MM.1S (cell line): ENCODE measurements at regions not wholly inside any gene's neighbourhood (a gene's known extent, or its start where the extent isn't known, plus 50 kb on each side); places are given as distances from the start of the nearest gene placed in this dataset.

Experiments used
- DNase-seq: peaks from one replicate; pipeline ENCODE4 v3.0.0-alpha.2; 2015
- H2AFZ ChIP-seq: fragments of 300-600 bp; sonication (generic); 2 replicates; pipeline ENCODE4 v1.6.0; 2016; ENCODE audit warnings: antibody characterized with exemption, low read length
- H3F3A ChIP-seq: fragments of 300-600 bp; sonication (generic); 2 replicates; pipeline ENCODE4 v1.6.1; 2016; ENCODE audit warnings: mild to moderate bottlenecking, antibody characterized with exemption, low read length, moderate library complexity, mixed read lengths; ENCODE audit not compliant: insufficient read depth
- H3K27ac ChIP-seq: fragments of 300-600 bp; sonication (generic); 2 replicates; pipeline ENCODE4 v1.5.1; 2016; ENCODE audit warnings: mild to moderate bottlenecking, low read length
- H3K27me3 ChIP-seq: fragments of 300-600 bp; sonication (generic); replicated peaks from 2 replicates; pipeline ENCODE4 v1.6.0; 2016; ENCODE audit warnings: low read length; ENCODE audit not compliant: insufficient read depth
- H3K36me3 ChIP-seq: fragments of 300-600 bp; sonication (generic); replicated peaks from 2 replicates; pipeline ENCODE4 v1.6.1; 2016; ENCODE audit warnings: mild to moderate bottlenecking, low read length, mixed read lengths; ENCODE audit not compliant: insufficient read depth
- H3K4me1 ChIP-seq: fragments of 300-600 bp; sonication (generic); 2 replicates; pipeline ENCODE4 v1.6.1; 2016; ENCODE audit warnings: low read length, mixed read lengths
- H3K4me2 ChIP-seq: fragments of 300-600 bp; sonication (generic); 2 replicates; pipeline ENCODE4 v1.6.0; 2016; ENCODE audit warnings: low read depth, low read length
- H3K4me3 ChIP-seq: fragments of 300-600 bp; sonication (generic); 2 replicates; pipeline ENCODE4 v1.5.1; 2016; ENCODE audit warnings: low read length, mixed read lengths
- H3K79me2 ChIP-seq: fragments of 300-600 bp; sonication (generic); 2 replicates; pipeline ENCODE4 v1.6.1; 2016; ENCODE audit warnings: mixed run types, low read length, mixed read lengths
- H3K9ac ChIP-seq: fragments of 300-600 bp; sonication (generic); 2 replicates; pipeline ENCODE4 v1.6.1; 2016; ENCODE audit warnings: low read length, mixed read lengths
- H3K9me2 ChIP-seq: fragments of 300-600 bp; sonication (generic); replicated peaks from 2 replicates; pipeline ENCODE4 v1.6.1; 2016; ENCODE audit warnings: mild to moderate bottlenecking, low read length, mixed read lengths; ENCODE audit not compliant: insufficient read depth
- H3K9me3 ChIP-seq: fragments of 300-600 bp; sonication (generic); replicated peaks from 2 replicates; pipeline ENCODE4 v1.6.1; 2016; ENCODE audit warnings: mild to moderate bottlenecking, low read length, mixed read lengths; ENCODE audit not compliant: insufficient read depth
- H4K20me1 ChIP-seq: fragments of 300-600 bp; sonication (generic); 2 replicates; pipeline ENCODE4 v1.6.1; 2016; ENCODE audit warnings: mild to moderate bottlenecking, low read length, moderate library complexity, mixed read lengths; ENCODE audit not compliant: insufficient read depth
- EZH2 ChIP-seq: fragments of 300-600 bp; sonication (generic); optimal IDR thresholded peaks from 2 replicates; pipeline ENCODE3; 2017; ENCODE audit warnings: low read depth, mild to moderate bottlenecking, antibody characterized with exemption, low read length, mixed read lengths
- EZH2phosphoT487 ChIP-seq: fragments of 300-600 bp; sonication (generic); IDR thresholded peaks from 2 replicates; pipeline ENCODE4 v1.6.1; 2018; ENCODE audit warnings: antibody characterized with exemption, low read length
- TF ChIP-seq, protein P1 (sequence below): fragments of 300-600 bp; sonication (generic); IDR thresholded peaks from 2 replicates; pipeline ENCODE4 v1.5.1; 2016; ENCODE audit warnings: antibody characterized with exemption, low read length, mixed read lengths

DNA sequence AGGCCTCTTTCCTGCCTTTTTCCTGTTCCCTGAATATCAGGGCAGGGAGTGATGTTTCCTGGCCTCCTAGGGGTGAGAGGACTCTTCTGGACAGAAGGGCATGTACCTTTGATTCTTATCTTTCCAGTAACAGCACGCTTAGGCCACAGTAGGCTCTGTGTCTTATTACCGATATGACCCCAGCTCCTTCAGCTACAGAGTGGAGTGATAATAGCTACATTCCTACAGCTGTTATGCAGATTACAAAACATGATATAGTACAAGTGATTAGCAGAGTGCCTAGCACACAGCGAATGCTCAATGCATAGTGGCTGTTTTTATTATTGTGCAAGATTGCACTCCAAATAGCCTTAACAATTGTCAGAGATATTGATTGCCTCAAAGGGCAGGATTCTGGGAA, 574.2 kb downstream of the CCSER2 start:
- H3K27me3 ChIP-seq, result no peaks in the 10 kb centered on the region
- no peaks in the 10 kb centered on the region for H3F3A ChIP-seq
- no peak overlapping the region for H3K4me3 ChIP-seq
- no peak overlapping the region for H3K27ac ChIP-seq
- no peaks in the 10 kb centered on the region for H3K36me3 ChIP-seq
- no peak for TF ChIP-seq EZH2phosphoT487
- no peak for TF ChIP-seq EZH2
- TF ChIP-seq, protein P1, sequence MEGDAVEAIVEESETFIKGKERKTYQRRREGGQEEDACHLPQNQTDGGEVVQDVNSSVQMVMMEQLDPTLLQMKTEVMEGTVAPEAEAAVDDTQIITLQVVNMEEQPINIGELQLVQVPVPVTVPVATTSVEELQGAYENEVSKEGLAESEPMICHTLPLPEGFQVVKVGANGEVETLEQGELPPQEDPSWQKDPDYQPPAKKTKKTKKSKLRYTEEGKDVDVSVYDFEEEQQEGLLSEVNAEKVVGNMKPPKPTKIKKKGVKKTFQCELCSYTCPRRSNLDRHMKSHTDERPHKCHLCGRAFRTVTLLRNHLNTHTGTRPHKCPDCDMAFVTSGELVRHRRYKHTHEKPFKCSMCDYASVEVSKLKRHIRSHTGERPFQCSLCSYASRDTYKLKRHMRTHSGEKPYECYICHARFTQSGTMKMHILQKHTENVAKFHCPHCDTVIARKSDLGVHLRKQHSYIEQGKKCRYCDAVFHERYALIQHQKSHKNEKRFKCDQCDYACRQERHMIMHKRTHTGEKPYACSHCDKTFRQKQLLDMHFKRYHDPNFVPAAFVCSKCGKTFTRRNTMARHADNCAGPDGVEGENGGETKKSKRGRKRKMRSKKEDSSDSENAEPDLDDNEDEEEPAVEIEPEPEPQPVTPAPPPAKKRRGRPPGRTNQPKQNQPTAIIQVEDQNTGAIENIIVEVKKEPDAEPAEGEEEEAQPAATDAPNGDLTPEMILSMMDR, result no peak
- H3K79me2 ChIP-seq, result no peaks in the 10 kb centered on the region
- no peak overlapping the region for H2AFZ ChIP-seq
- H3K4me1 ChIP-seq, result no peaks in the 10 kb centered on the region
- H3K4me2 ChIP-seq, result no peak overlapping the region
- H3K9me2 ChIP-seq, result no peaks in the 10 kb centered on the region
- H3K9me3 ChIP-seq, result no peaks in the 10 kb centered on the region
- DNase-seq, result no peak
- no peaks in the 10 kb centered on the region for H4K20me1 ChIP-seq
- no peak overlapping the region for H3K9ac ChIP-seq

GRCh38 chr10:84903320-84903719, 574.9 kb downstream of the CCSER2 start:
- no peaks in the 10 kb centered on the region for H3K9me3 ChIP-seq
- H2AFZ ChIP-seq, result no peak overlapping the region
- peak; percentile 14 for DNase-seq
- TF ChIP-seq EZH2phosphoT487 (no peak), EZH2 (no peak)
- TF ChIP-seq, protein P1, result no peak
- no peak overlapping the region for H3K27ac ChIP-seq
- no peak overlapping the region for H3K4me3 ChIP-seq
- H3K79me2 ChIP-seq, result no peaks in the 10 kb centered on the region
- H3K4me2 ChIP-seq, result no peak overlapping the region
- H3K27me3 ChIP-seq, result no peaks in the 10 kb centered on the region
- H3K9me2 ChIP-seq, result no peaks in the 10 kb centered on the region
- no peaks in the 10 kb centered on the region for H3K4me1 ChIP-seq
- no peaks in the 10 kb centered on the region for H4K20me1 ChIP-seq
- no peaks in the 10 kb centered on the region for H3K36me3 ChIP-seq
- no peak overlapping the region for H3K9ac ChIP-seq
- no peaks in the 10 kb centered on the region for H3F3A ChIP-seq

DNA sequence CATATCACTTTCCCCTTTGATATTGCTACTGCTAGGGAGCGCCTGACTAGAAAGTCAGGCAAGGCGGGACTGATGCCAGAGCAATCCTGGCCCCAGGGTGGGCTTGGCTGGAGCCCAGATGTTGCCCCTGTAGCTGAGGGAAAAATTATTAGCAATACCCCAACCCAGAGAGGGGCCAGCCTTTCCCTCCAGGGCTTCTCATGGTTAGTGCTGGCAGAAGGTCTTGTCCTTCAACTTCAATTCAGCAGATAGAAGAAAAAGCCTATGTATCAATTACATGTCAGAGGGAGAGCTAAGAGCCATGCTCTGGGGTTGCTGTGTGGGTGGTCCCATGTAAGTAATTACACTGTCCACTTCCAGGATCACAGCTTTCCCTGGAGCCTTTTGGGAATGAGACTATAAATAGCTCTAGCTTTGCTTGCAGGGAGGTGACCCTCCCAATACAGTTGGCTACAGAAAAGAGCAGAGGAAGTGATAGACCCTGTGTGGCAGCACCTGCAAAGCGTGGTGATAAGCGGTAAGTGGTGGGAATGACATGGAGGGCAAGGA, 579.1 kb downstream of the CCSER2 start:
- no peaks in the 10 kb centered on the region for H4K20me1 ChIP-seq
- no peak overlapping the region for H2AFZ ChIP-seq
- H3K27me3 ChIP-seq, result no peaks in the 10 kb centered on the region
- H3K9me3 ChIP-seq, result no peaks in the 10 kb centered on the region
- H3K4me1 ChIP-seq, result no peaks in the 10 kb centered on the region
- no peaks in the 10 kb centered on the region for H3K79me2 ChIP-seq
- H3F3A ChIP-seq, result no peaks in the 10 kb centered on the region
- no peaks in the 10 kb centered on the region for H3K9me2 ChIP-seq
- TF ChIP-seq, protein P1, result no peak
- no peak for TF ChIP-seq EZH2phosphoT487
- no peak for TF ChIP-seq EZH2
- DNase-seq, result no peak
- no peak overlapping the region for H3K4me2 ChIP-seq
- H3K4me3 ChIP-seq, result no peak overlapping the region
- no peaks in the 10 kb centered on the region for H3K36me3 ChIP-seq
- no peak overlapping the region for H3K9ac ChIP-seq
- H3K27ac ChIP-seq, result no peak overlapping the region
